ENCODE measurements at regions not wholly inside any gene's neighbourhood (a gene's known extent, or its start where the extent isn't known, plus 50 kb on each side); places are given as distances from the start of the nearest gene placed in this dataset.

DNA sequence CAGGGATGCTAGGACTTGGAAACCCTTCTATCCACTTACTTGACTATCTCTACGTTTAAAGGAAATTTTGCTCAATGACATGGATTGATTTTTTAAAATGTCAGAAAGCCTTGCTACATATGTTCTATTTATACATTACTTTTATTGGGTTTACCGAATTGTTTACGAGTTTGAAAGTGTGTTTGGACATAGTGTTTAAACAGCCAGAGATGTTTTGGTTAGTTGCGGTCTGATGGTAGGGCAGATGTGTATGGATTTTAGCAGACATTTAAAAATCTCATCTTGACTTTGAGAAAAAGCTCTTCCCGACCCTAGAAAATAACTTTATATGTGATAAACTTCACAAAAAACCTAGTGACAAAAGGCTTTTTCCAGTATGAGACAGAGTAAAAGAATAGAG is 513.7 kb downstream of the PLA2G4A start:
- H3K4me1 ChIP-seq: no peaks in the 10 kb centered on the region
- intact Hi-C loops (cut with DNase I): no loop called here
- TF ChIP-seq, protein P1, sequence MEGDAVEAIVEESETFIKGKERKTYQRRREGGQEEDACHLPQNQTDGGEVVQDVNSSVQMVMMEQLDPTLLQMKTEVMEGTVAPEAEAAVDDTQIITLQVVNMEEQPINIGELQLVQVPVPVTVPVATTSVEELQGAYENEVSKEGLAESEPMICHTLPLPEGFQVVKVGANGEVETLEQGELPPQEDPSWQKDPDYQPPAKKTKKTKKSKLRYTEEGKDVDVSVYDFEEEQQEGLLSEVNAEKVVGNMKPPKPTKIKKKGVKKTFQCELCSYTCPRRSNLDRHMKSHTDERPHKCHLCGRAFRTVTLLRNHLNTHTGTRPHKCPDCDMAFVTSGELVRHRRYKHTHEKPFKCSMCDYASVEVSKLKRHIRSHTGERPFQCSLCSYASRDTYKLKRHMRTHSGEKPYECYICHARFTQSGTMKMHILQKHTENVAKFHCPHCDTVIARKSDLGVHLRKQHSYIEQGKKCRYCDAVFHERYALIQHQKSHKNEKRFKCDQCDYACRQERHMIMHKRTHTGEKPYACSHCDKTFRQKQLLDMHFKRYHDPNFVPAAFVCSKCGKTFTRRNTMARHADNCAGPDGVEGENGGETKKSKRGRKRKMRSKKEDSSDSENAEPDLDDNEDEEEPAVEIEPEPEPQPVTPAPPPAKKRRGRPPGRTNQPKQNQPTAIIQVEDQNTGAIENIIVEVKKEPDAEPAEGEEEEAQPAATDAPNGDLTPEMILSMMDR (IDR thresholded peaks at IDR 0.05): no peak
- TF ChIP-seq POLR2A (IDR thresholded peaks at IDR 0.05): no peak
- H3K9me3 ChIP-seq: no peaks in the 10 kb centered on the region
- no peak for DNase-seq
- 87% methylated on average over 5 of the region's 5 CpGs for WGBS, 2 donors
- H3K27me3 ChIP-seq: no peaks in the 10 kb centered on the region
- H3K27ac ChIP-seq: no peak overlapping the region
- H3K4me3 ChIP-seq (replicated peaks in 1 of 3): no peak overlapping the region
- H3K36me3 ChIP-seq: no peaks in the 10 kb centered on the region

GRCh38 chr1:187374082-187374481 is 545.3 kb downstream of the PLA2G4A start:
- no peaks in the 10 kb centered on the region for H3K9me3 ChIP-seq
- intact Hi-C loops (cut with DNase I): no loop called here
- no peaks in the 10 kb centered on the region for H3K4me1 ChIP-seq
- 53 to 65% methylated on average over 7 of the region's 7 CpGs for WGBS, 2 donors
- no peak overlapping the region for H3K4me3 ChIP-seq (replicated peaks in 1 of 3)
- TF ChIP-seq POLR2A (IDR thresholded peaks at IDR 0.05): no peak
- TF ChIP-seq, protein P1 (IDR thresholded peaks at IDR 0.05): no peak
- no peak for DNase-seq
- no peaks in the 10 kb centered on the region for H3K27me3 ChIP-seq
- H3K27ac ChIP-seq: no peak overlapping the region
- no peaks in the 10 kb centered on the region for H3K36me3 ChIP-seq

- H3K4me3 ChIP-seq (replicated peaks in 1 of 3): no peak overlapping the region
- no peak overlapping the region for H3K27ac ChIP-seq
- H3K36me3 ChIP-seq: no peaks in the 10 kb centered on the region
- intact Hi-C loops (cut with DNase I): no loop called here
- TF ChIP-seq, protein P1 (IDR thresholded peaks at IDR 0.05): no peak
- TF ChIP-seq POLR2A (IDR thresholded peaks at IDR 0.05): no peak
- H3K27me3 ChIP-seq: no peaks in the 10 kb centered on the region
- WGBS, 2 donors: 57 to 70% methylated on average over 1 of the region's 1 CpG
- H3K4me1 ChIP-seq: no peaks in the 10 kb centered on the region
- DNase-seq: no peak
- H3K9me3 ChIP-seq: no peaks in the 10 kb centered on the region
Observed at GRCh38 chr1:187374742-187375141, 546.0 kb downstream of the PLA2G4A start.

DNA sequence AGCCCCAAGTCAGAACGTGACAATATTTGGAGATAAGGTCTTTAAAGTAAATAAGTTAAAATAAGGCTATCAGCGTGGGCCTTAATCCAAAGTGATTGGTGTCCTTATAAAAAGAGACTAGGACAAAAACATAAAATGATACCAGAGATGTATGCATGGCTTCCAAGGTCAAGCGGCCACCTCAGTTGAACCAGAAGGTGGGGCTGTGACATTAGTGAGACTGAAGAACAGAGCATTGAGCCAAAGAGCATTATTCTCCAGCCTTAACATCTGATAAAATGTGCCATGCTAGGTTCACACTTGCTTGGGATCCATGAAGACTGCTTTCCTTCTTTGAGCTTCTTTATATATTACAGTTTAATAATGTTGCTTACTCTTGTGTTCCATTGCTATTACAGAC is 554.6 kb downstream of the PLA2G4A start:
- Histone ChIP-seq H3K4me1 (no peaks in the 10 kb centered on the region), H3K4me3 (replicated peaks in 1 of 3) (no peak overlapping the region), H3K9me3 (no peaks in the 10 kb centered on the region), H3K27me3 (no peaks in the 10 kb centered on the region), H3K36me3 (no peaks in the 10 kb centered on the region), H3K27ac (no peak overlapping the region)
- no peak for DNase-seq
- intact Hi-C loops (cut with DNase I): no loop called here
- TF ChIP-seq POLR2A (IDR thresholded peaks at IDR 0.05): no peak
- TF ChIP-seq, protein P1 (IDR thresholded peaks at IDR 0.05): no peak
- WGBS, 2 donors: 73 to 78% methylated on average over 3 of the region's 3 CpGs

DNA sequence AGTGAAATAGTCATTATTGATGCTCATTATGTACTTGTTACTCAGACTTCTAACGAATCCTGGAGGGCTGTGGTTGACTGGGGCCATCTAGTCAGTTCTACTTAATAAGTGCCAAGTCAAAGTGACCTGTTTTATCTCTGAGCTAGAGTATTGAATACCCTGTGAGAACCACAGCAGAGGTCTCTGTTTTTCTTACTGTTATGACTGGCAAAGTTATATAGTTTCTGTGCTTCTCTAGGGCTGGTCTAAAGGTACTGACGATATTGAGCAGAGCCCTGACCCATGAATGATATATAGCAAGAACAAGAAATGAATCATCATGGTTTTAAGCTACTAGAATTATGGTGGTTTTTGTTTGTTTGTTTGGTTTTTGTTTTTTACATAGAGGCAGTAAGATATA is 555.8 kb downstream of the PLA2G4A start:
- 58 to 78% methylated on average over 2 of the region's 2 CpGs for WGBS, 2 donors
- Histone ChIP-seq H3K4me1 (no peaks in the 10 kb centered on the region), H3K9me3 (no peaks in the 10 kb centered on the region), H3K27ac (no peak overlapping the region), H3K4me3 (replicated peaks in 1 of 3) (no peak overlapping the region), H3K27me3 (no peaks in the 10 kb centered on the region), H3K36me3 (no peaks in the 10 kb centered on the region)
- intact Hi-C loops (cut with DNase I): no loop called here
- TF ChIP-seq POLR2A (IDR thresholded peaks at IDR 0.05): no peak
- TF ChIP-seq, protein P1 (IDR thresholded peaks at IDR 0.05): no peak
- DNase-seq: no peak
